HG03520 (cell line): ENCODE measurements at regions not wholly inside any gene's neighbourhood (a gene's known extent, or its start where the extent isn't known, plus 50 kb on each side); places are given as distances from the start of the nearest gene placed in this dataset.
A peak's percentile ranks its signal among the peaks of the same experiment; 100 is the strongest.

ENCODE experiments used
- ATAC-seq: cut with Tn5 transposase; IDR thresholded peaks from one replicate; pipeline ENCODE4 v1.9.1; 2021; ENCODE audit warnings: mild to moderate bottlenecking, moderate library complexity; ENCODE audit not compliant: unreplicated experiment

- ATAC-seq: no peak
Observed at GRCh38 chr1:90561103-90561783, 155.9 kb downstream of the BARHL2 start.

- ATAC-seq: no peak
Observed at GRCh38 chr1:90558754-90559378, 158.2 kb downstream of the BARHL2 start.

DNA sequence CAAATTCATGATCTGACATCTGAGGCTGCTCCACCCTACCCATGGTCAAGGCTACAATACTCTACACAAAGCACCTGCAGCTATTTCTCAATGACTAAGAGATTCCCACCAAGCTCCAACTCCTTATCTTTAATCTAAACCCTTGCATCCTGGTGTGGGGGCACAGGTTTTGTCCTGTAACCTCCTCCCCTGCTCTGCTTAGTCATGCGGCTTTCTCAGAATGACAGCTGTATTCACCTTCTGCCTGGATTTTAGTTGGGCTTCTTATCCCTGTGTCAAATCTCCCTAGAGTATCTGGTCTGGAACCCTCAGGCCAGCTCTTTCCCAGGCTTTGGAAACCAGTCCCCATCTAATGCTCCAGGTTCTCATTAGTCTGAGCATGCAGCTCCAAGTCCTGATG is 159.0 kb downstream of the BARHL2 start:
- no peak for ATAC-seq

- ATAC-seq: no peak
Observed at GRCh38 chr1:90557706-90558105, 159.4 kb downstream of the BARHL2 start.

- no peak for ATAC-seq
Observed at GRCh38 chr1:90550626-90551406, 166.3 kb downstream of the BARHL2 start.

DNA sequence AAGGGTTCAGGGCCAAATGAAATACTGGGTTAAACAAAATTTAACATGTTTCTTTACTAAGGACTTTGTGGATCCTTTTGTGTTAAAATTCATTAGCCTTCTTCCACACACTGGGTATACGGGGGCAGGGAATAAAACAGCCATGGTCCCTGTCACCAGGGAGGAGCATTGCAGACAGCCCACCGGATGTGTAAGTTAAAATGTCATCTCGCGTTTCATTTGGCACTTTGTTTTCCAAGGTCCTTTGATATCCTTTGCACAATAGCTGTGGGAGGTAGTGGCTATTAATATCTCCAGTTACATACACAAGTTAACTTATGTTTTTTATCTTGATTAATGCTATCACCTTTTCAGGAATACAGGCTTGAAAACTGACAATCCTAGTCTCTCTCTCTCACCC is 172.7 kb downstream of the BARHL2 start:
- ATAC-seq: no peak

- ATAC-seq: no peak
Observed at GRCh38 chr1:90537606-90538362, 179.3 kb downstream of the BARHL2 start.

DNA sequence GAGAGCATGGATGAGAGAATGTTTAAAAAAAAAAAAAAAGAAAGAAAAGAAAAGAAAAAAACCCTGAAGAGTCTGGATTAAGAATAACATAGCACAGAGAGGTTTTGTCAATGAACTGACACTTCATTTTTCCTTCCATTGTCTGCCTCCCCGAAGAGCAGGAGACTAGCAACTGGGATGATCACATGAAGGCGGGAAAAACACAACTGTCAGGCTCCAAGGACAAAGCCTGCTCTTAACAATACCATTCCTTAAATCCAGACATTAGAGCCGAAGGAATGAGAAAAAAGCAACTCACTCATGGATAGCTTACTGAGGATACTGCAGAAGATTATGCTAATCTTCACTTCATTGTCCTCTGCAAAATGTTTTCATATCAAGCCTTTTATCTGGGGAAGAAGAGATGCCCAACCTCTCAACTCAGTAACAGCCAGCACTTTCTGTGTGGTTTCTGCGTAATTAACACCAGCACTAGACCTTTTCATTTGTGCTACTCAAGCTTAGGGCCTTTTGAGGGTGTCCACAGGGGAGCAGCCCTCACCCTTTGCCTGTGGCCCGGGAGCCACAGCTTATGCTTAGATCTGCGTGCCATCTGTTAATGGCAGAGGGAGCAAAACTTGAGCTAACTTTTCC is 182.3 kb downstream of the BARHL2 start:
- no peak for ATAC-seq

DNA sequence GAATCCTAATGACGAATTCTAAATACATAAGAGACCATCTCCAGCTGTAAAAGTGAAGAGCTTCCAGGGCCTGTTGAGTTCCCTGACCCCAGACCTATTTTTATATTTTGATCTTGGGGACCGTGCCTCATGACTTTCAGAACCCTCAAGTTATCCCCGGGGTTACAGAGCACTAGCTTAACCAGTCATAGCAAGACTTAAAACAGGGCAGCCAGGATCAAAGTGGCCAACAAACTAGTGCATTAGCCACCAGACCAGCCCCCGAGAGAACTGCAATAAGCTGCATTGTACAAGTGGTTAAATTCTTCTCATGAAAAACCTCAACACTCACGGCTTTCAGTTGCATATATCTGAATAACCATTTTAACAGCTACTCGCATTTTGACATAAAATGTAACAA is 183.0 kb downstream of the BARHL2 start:
- no peak for ATAC-seq

DNA sequence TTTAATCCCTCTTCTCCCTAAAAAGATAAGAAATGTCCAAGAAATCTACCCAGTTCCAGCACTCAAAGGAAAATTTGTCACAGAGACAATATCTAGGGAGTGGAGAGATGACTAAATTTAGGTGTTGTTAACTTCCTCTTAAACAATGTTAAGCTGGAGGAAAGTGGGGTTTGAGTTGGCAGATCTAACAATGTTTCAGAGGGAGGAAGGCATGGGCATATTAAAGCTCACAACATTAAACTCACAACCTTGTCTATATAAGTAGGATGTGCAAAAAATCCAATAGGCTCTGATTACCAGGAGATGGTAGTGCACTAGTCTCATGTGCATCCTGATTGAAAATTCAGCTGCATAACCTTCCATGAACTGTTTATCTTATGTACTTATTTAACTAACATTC is 190.1 kb downstream of the BARHL2 start:
- ATAC-seq: no peak

DNA sequence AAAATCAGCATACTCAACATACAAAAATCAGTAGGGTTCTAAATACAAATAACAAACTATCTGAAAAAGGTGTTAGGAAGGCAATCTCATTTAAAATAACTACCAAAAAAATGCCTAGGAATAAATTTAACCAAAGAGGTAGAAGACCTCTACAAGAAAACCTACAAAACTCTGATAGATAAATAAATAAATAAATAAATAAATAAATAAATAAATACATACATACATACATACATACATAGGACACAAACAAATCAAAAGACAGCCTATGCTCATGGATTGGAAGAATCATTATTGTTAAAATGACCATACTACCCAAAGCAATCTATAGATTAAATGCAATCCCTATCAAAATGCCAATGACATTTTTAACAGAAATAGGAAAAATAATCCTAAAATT is 194.7 kb downstream of the BARHL2 start:
- ATAC-seq: no peak

DNA sequence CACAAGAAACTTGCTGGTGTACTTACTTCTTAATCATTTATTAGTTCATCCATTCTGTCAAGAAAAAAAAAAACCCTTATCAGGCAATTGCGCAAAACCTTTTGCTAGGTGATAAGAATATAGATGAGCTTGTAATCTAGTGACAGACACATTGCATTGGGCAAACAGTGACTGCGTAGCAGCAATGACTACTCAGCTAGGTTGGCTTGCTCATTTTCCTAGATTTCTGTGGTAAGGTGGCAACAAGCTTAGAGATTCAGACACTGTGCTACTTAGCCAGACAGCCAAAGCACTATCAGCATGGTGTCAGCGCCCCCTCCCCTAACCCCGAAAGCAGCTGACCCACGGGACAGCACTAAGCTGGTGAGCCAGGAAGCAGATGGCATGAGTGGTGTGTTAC is 203.1 kb downstream of the BARHL2 start:
- no peak for ATAC-seq

- no peak for ATAC-seq
Observed at GRCh38 chr1:90512441-90512840, 204.7 kb downstream of the BARHL2 start.

DNA sequence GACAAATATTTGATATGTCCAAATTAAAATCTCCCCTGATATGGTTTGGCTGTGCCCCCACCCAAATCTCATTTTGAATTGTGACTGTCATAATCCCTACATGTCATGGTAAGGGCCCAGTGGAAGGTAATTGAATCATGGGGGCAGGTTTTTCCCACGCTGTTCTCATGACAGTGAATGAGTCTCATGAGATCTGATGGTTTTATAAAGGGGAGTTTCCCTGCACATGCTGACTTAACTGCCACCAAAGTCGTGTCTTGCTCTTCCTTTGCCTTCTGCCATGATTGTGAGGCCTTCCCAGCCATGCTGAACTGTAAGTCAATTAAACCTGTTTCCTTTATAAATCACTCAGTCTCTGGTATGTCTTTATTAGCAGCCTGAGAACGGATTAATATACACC is 207.0 kb downstream of the BARHL2 start:
- no peak for ATAC-seq

GRCh38 chr1:90509225-90510048 is 207.7 kb downstream of the BARHL2 start:
- ATAC-seq: peak; percentile 41

- no peak for ATAC-seq
Observed at GRCh38 chr1:90508376-90509167, 208.5 kb downstream of the BARHL2 start.

DNA sequence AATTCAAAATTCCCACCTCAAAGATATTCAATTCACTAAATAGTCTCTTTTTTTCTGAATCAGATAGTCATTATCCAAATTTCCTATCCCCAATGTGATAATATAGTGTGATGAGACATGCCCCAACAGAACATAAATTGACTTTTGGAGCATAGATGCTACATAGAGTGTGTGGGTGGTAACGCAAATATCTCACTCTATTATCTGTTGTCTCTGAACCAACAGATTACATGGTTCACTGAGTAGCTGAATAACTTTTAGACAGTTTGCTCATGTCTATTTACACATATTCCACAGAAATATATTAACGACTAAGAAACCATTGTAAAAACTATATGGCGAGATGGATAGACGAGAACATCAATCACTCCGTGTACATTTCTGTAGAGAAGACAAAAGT is 209.9 kb downstream of the BARHL2 start:
- ATAC-seq: no peak

DNA sequence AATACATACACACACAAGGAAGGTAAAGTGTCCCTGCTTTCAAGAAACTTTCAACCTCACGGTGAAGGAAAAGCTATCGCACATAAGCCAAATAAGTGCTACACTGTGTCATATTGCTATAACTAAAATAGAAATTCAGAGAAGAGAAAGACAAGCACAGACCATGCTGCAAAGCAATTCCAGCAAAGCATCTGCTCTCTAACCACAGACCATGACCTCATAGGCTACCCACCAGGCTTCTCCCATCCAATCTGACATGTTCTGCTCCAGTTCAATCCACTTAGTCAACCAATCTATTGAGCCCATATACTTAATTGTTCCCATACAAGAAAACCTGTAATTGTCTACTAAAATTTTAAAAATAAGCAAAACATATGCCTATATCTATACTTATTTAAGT is 211.3 kb downstream of the BARHL2 start:
- ATAC-seq: no peak

- ATAC-seq: no peak
Observed at GRCh38 chr1:90504509-90504908, 212.6 kb downstream of the BARHL2 start.
